ENCODE measurements at regions not wholly inside any gene's neighbourhood (a gene's known extent, or its start where the extent isn't known, plus 50 kb on each side); places are given as distances from the start of the nearest gene placed in this dataset.

GRCh38 chrX:39822133-39822748 lies 275.5 kb downstream of the BCOR start:
- DNase-seq (ENCODE audit: low read depth in 2 of 2): no peak

- DNase-seq (ENCODE audit: low read depth in 2 of 2): no peak
Observed at GRCh38 chrX:39823424-39823823, 274.3 kb downstream of the BCOR start.

- no peak for DNase-seq (ENCODE audit: low read depth in 2 of 2)
Observed at GRCh38 chrX:39823854-39824253, 273.9 kb downstream of the BCOR start.

GRCh38 chrX:39826813-39827543 lies 270.8 kb downstream of the BCOR start:
- DNase-seq (ENCODE audit: low read depth in 2 of 2): no peak

GRCh38 chrX:39827951-39828350 lies 269.8 kb downstream of the BCOR start:
- DNase-seq (ENCODE audit: low read depth in 2 of 2): no peak

- DNase-seq (ENCODE audit: low read depth in 2 of 2): no peak
Observed at GRCh38 chrX:39828971-39829370, 268.8 kb downstream of the BCOR start.

- DNase-seq (ENCODE audit: low read depth in 2 of 2): no peak
Observed at GRCh38 chrX:39829965-39830364, 267.8 kb downstream of the BCOR start.

- DNase-seq (ENCODE audit: low read depth in 2 of 2): no peak
Observed at GRCh38 chrX:39830414-39830813, 267.3 kb downstream of the BCOR start.

GRCh38 chrX:39832211-39832610 lies 265.5 kb downstream of the BCOR start:
- no peak for DNase-seq (ENCODE audit: low read depth in 2 of 2)

- no peak for DNase-seq (ENCODE audit: low read depth in 2 of 2)
Observed at GRCh38 chrX:39834600-39834999, 263.2 kb downstream of the BCOR start.

- no peak for DNase-seq (ENCODE audit: low read depth in 2 of 2)
Observed at GRCh38 chrX:39835241-39835640, 262.5 kb downstream of the BCOR start.

GRCh38 chrX:39835776-39836175 lies 262.0 kb downstream of the BCOR start:
- no peak for DNase-seq (ENCODE audit: low read depth in 2 of 2)

GRCh38 chrX:39836802-39837420 lies 260.8 kb downstream of the BCOR start:
- no peak for DNase-seq (ENCODE audit: low read depth in 2 of 2)

GRCh38 chrX:39837688-39838087 lies 260.1 kb downstream of the BCOR start:
- no peak for DNase-seq (ENCODE audit: low read depth in 2 of 2)

GRCh38 chrX:39839371-39839770 lies 258.4 kb downstream of the BCOR start:
- DNase-seq (ENCODE audit: low read depth in 2 of 2): no peak

GRCh38 chrX:39840133-39840532 lies 257.6 kb downstream of the BCOR start:
- DNase-seq (ENCODE audit: low read depth in 2 of 2): no peak

GRCh38 chrX:39840581-39841093 lies 257.1 kb downstream of the BCOR start:
- no peak for DNase-seq (ENCODE audit: low read depth in 2 of 2)

GRCh38 chrX:39841604-39842003 lies 256.2 kb downstream of the BCOR start:
- DNase-seq (ENCODE audit: low read depth in 2 of 2): no peak

- no peak for DNase-seq (ENCODE audit: low read depth in 2 of 2)
Observed at GRCh38 chrX:39842281-39842973, 255.3 kb downstream of the BCOR start.

GRCh38 chrX:39843318-39843717 lies 254.4 kb downstream of the BCOR start:
- no peak for DNase-seq (ENCODE audit: low read depth in 2 of 2)

- DNase-seq (ENCODE audit: low read depth in 2 of 2): no peak
Observed at GRCh38 chrX:39845233-39845632, 252.5 kb downstream of the BCOR start.

- DNase-seq (ENCODE audit: low read depth in 2 of 2): no peak
Observed at GRCh38 chrX:39846460-39846859, 251.3 kb downstream of the BCOR start.

Measured in fibroblast of skin of left quadriceps (primary cell).